HG03571 (cell line): ENCODE measurements at regions not wholly inside any gene's neighbourhood (a gene's known extent, or its start where the extent isn't known, plus 50 kb on each side); places are given as distances from the start of the nearest gene placed in this dataset.
"Not testable (repeated sequence)": the region's sequence is repeated elsewhere in the genome, so short reads cannot be mapped to it uniquely, and the experiment has no call there.

ENCODE experiments used
- ATAC-seq: cut with Tn5 transposase; IDR thresholded peaks from one replicate; pipeline ENCODE4 v1.9.1; 2021; ENCODE audit not compliant: unreplicated experiment

GRCh38 chr10:27347827-27348207 is 107.2 kb upstream of the ACBD5 start:
- ATAC-seq, result not testable (repeated sequence)

- peak; percentile 56 for ATAC-seq
Observed at GRCh38 chr10:27345455-27345920, 104.9 kb upstream of the ACBD5 start.

DNA sequence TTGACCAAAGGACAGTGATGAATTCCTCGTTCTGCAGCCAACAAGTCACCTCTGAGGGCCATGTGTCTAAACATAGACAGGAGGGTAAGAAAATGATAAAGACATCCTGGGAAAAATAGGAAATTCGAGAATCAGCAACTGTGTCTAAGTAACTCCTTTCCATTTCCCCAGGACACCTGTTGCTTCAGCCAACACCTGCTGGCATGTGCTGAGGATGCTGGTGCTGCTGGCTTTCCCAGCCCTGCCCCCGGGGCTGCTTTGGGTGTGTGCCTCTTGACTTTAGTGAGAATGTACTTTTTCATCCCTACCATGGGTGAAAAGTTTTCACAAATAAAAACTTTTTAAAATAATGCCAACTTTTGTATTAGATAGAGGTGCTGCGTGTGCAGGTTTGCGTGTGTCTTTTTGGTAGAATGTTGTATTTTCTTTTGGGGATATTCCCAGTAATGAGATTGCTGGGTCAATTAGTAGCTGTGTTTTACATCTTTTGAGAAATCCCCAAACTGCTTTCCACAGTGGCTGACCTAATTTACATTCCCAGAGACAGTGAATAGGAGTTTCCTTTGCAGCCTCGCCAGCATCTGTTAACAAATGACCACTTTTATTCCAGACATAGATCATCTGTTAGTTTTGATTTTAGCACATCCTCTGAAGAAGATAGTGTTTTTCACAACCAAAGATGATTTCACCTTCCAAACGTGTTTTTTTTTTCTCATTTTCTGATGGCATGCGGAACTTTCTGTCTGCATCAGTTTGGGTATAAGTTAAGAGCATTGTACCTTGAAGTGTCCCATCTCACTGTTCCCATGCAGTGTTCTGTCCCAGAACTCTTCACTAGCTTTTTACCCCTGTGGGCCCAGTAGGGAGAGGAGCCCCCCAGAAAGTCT is 104.2 kb upstream of the ACBD5 start:
- peak; percentile 44 for ATAC-seq

- no peak for ATAC-seq
Observed at GRCh38 chr10:27341001-27341400, 100.4 kb upstream of the ACBD5 start.

GRCh38 chr10:27335246-27335645 is 94.6 kb upstream of the ACBD5 start:
- ATAC-seq, result not testable (repeated sequence)

DNA sequence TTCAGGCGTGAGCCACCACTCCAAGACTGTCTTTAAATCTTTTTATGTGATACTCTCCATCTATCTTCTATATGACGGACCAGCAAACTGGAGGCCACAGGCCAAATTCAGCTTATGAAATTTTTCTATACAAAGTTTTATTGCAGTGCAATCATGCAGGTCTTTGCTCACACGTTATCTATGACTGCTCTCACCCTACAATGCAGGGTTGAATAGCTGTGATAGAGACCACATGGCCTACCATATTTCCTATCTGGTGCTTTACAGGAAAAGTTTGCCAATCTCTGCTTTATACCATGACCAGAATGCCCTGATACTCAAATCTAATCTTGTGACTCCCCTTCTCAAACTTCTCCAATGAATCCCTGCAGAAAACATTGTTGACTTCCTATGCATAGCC is 89.5 kb upstream of the ACBD5 start:
- no peak for ATAC-seq

GRCh38 chr10:27328946-27329345 is 88.3 kb upstream of the ACBD5 start:
- no peak for ATAC-seq

DNA sequence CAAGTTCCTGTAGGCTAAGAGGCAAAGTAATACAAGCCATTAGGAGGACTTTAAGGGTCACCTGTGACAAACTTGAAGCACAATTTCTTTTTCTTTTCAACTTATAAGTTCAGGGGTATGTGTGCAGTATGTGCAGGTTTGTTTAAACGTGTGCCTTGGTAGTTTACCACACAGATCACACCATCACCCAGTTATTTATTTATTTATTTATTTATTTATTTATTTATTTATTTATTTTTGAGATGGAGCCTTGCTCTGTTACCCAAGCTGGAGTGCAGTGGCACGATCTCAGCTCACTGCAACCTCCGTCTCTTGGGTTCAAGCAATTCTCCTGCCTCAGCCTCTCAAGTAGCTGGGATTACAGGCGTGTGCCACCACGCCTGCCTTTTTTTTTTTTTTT is 86.2 kb upstream of the ACBD5 start:
- not testable (repeated sequence) for ATAC-seq

GRCh38 chr10:27319752-27320431 is 79.3 kb upstream of the ACBD5 start:
- peak; percentile 71 for ATAC-seq

- peak; percentile 6 for ATAC-seq
Observed at GRCh38 chr10:27319139-27319538, 78.5 kb upstream of the ACBD5 start.

- not testable (repeated sequence) for ATAC-seq
Observed at GRCh38 chr10:27315082-27315481, 74.5 kb upstream of the ACBD5 start.

DNA sequence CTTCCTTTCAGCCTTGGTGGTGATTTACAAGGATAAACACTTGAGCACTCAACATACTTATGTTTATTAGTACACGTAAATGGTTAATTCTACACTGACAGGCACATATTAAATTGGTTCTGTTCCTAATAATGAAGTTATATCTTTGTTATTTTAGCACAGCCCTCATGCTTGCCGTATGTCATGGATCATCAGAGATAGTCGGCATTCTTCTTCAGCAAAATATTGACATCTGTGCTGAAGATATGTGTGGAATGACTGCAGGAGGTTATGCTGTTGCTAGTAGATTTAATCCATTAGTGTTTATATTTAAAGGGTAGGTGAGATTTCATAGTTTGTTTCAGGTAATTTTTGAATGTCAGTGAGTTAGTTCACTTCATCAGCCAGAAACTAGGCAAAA is 73.0 kb upstream of the ACBD5 start:
- not testable (repeated sequence) for ATAC-seq

DNA sequence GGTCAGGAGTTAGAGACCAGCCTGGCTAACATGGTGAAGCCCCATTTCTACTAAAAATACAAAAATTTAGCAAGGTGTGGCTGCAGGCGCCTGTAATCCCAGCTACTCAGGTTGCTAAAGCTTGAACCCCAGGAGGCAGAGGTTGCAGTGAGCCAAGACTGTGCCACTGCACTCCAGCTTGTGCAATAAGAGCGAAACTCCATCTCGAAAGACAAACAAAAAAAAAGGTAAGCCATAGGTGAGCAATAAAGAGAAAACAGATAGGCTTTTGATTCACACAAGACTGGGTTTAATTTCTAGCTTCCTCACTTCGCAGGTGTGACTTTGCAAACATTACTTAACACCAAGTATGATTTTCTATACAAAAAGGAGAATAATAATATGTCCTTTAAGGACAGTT is 72.3 kb upstream of the ACBD5 start:
- no peak for ATAC-seq

GRCh38 chr10:27311809-27312208 is 71.2 kb upstream of the ACBD5 start:
- not testable (repeated sequence) for ATAC-seq

DNA sequence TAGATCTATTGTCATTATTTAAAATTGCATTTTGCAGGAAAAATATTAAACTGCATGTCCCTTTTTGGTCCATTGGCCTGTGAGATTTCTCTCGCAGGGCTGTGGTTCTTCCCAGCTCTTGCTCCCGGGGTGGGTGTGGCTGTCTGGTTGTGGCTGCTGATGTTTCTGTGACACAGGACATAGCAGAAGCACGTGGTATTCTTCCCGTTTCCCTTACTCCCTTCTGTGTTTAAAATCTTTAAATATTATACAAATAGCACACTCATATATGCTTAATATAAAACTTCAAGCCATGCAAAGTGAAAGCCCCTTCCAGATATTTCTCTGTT is 57.9 kb upstream of the ACBD5 start:
- not testable (repeated sequence) for ATAC-seq

DNA sequence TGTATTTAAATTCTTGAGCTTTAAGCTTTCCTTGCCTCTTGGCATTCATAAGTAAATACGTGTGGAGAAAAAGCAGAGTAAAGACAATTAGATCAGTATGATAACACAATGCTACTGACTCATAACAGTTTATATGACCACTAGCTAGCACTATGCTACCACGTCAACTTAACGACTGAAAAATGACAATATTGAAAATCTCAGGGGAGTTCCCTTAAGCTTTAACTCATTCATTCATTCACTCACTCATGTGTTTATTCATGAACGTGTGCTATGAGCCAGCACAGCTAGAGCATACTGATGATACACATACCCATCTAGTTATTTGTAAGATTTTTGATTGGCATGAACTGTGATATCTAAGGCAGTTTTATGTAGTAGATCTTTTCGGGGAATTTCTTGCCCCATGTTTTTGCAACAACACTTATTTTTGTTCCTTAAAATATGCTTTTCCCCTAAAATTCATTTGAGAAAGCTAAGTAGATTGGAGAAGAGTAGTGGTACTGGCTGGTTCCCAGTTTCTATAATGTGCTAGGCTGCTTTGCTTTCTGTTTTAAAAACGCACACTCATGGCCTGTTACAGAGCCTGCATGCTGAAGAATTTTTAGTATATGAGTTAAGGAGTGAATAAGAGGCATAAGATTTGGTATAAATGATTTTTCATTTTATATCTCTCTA is 57.4 kb upstream of the ACBD5 start:
- no peak for ATAC-seq

DNA sequence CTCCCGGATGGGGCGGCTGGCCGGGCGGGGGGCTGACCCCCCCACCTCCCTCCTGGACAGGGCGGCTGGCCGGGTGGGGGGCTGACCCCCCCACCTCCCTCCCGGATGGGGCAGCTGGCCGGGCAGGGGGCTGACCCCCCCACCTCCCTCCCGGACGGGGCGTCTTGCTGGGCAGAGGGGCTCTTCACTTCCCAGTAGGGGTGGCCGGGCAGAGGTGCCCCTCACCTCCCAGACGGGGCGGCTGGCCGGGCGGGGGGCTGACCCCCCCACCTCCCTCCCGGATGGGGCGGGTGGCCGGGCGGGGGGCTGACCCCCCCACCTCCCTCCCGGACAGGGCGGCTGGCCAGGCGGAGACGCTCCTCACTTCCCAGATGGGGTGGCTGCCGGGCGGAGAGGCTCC is 55.7 kb upstream of the ACBD5 start:
- not testable (repeated sequence) for ATAC-seq

DNA sequence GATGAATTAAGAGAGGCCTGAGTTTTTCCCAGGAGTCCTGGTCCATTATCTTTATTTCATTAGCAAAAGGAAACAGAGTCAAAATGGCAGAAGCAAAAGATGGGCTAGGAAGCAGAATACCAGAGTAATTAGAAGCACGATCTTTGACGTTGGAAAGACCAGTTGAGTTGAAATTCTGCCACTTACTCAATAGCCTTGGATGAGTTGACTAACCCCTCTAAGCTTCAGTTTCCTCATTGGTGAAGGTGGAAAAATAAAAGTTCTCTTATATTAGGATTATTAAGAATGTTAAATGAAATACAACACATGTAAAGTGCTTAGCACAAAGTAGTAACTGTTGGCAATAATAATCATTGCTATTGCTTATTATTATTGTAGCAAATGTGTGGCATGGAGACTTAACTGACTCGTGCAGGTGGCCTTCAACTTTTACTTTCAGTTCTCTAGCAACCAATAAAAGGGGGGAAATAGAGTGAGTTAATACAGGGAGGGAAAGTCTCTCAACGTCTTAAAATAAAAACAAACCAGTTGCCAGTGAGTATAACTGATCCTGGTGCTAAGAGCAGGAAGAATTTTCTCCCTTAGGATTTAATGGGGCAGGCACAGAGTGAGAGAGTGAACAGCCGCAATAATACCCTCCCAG is 50.8 kb upstream of the ACBD5 start:
- not testable (repeated sequence) for ATAC-seq
